HCT116 (cell line): ENCODE measurements at regions not wholly inside any gene's neighbourhood (a gene's known extent, or its start where the extent isn't known, plus 50 kb on each side); places are given as distances from the start of the nearest gene placed in this dataset.

Experiments used
- ATAC-seq: fragments of 200-7000 bp; cut with Tn5 transposase; 2 replicates; pipeline ENCODE4 v1.9.1; 2020; ENCODE audit warnings: mild to moderate bottlenecking, moderate library complexity
- BruUV-seq: library from RNA; stranded (reverse); fragments of 400-500 nt; replicated peaks from 2 replicates; lab custom pipeline; 2021; lab: Mats Ljungman, UMichigan
- CTCF ChIA-PET: fragments of 300-600 bp; sonication (Branson Sonifier 250); formaldehyde crosslinking; loops from one replicate; lab custom pipeline; 2021; ENCODE audit warnings: antibody characterized with exemption; lab: Charles Lee
- POLR2A ChIA-PET: fragments of 300-600, 350-600 bp; sonication (Branson Sonifier 250); formaldehyde crosslinking; loops from one replicate; lab custom pipeline; 2021; ENCODE audit warnings: antibody characterized with exemption; lab: Charles Lee
- RAD21 ChIA-PET, 2 experiments: fragments of 300-600 bp; sonication (Branson Sonifier 250); formaldehyde crosslinking; loops; one replicate each; lab custom pipeline; 2023; ENCODE audit warnings: low total read pairs in 2 of 2; ENCODE audit not compliant: uncharacterized antibody in 2 of 2, unreplicated experiment in 2 of 2, low non-redundant PET in 1 of 2; lab: Charles Lee
- DNase-seq: peaks from one replicate; pipeline ENCODE4 v3.0.0-alpha.2; 2010; ENCODE audit warnings: low read depth, low spot score
- H2AFZ ChIP-seq: fragments of 200-600 bp; shearing (Covaris generic), sonication (generic); 2 replicates; pipeline ENCODE4 v1.6.1; 2017; ENCODE audit warnings: low read depth, mixed run types, mixed read lengths, antibody characterized with exemption, low read length; ENCODE audit not compliant: poor library complexity, severe bottlenecking
- H3K27ac ChIP-seq: 2 replicates; pipeline ENCODE4 v1.5.1; 2012; ENCODE audit warnings: low read depth, low read length
- H3K27me3 ChIP-seq: fragments of 200-600 bp; sonication (generic); 2 replicates; pipeline ENCODE4 v1.6.1; 2016; ENCODE audit warnings: mixed run types, low read length, mixed read lengths; ENCODE audit not compliant: insufficient read depth
- H3K36me3 ChIP-seq, 2 experiments: fragments of 200-500 bp in 1 of 2; fragments of 200-600 bp in 1 of 2; sonication (Bioruptor generic) in 1 of 2; sonication (generic) in 1 of 2; 2 replicates each; pipeline versions ENCODE4 v1.5.1 to v1.6.1; 2014 to 2016; ENCODE audit warnings: low read length in 2 of 2, inconsistent platforms in 1 of 2, mixed read lengths in 1 of 2, mixed run types in 1 of 2; ENCODE audit not compliant: insufficient read depth in 2 of 2, control insufficient read depth in 1 of 2
- H3K4me1 ChIP-seq, 2 experiments: fragments of 200-600 bp in 1 of 2; sonication (generic) in 1 of 2; 2 replicates each; pipeline versions ENCODE4 v1.5.1 to v1.6.1; 2012 to 2017; ENCODE audit warnings: low read length in 2 of 2, inconsistent platforms in 1 of 2, mild to moderate bottlenecking in 1 of 2, mixed read lengths in 1 of 2, mixed run types in 1 of 2, moderate library complexity in 1 of 2; ENCODE audit not compliant: insufficient read depth in 2 of 2, control insufficient read depth in 1 of 2
- H3K4me2 ChIP-seq: fragments of 200-600 bp; sonication (generic); 2 replicates; pipeline ENCODE4 v1.6.1; 2017; ENCODE audit warnings: mixed run types, low read length, mixed read lengths
- H3K4me3 ChIP-seq, 2 experiments: fragments of 200-600 bp in 1 of 2; sonication (generic) in 1 of 2; replicated peaks in 1 of 2; 2 replicates each; pipeline ENCODE4 v1.5.1; 2011 to 2016; ENCODE audit warnings: low read length in 2 of 2, control low read depth in 1 of 2, low read depth in 1 of 2, mild to moderate bottlenecking in 1 of 2, mixed read lengths in 1 of 2, mixed run types in 1 of 2
- H3K79me2 ChIP-seq: fragments of 200-600 bp; sonication (generic); 2 replicates; pipeline ENCODE4 v1.6.1; 2017; ENCODE audit warnings: mild to moderate bottlenecking, mixed run types, low read length, moderate library complexity, mixed read lengths; ENCODE audit not compliant: insufficient read depth
- H3K9ac ChIP-seq: fragments of 200-600 bp; sonication (generic); 2 replicates; pipeline ENCODE4 v1.6.1; 2016; ENCODE audit warnings: low read length, mixed read lengths
- H3K9me2 ChIP-seq: fragments of 200-600 bp; sonication (generic), shearing (Covaris generic); 2 replicates; pipeline ENCODE4 v1.6.1; 2017; ENCODE audit warnings: mixed run types, mild to moderate bottlenecking, moderate library complexity; ENCODE audit not compliant: insufficient read depth
- H3K9me3 ChIP-seq, 2 experiments: fragments of 200-500 bp in 1 of 2; fragments of 200-600 bp in 1 of 2; sonication (Bioruptor generic) in 1 of 2; sonication (generic) in 1 of 2; 2 replicates each; pipeline ENCODE4 v1.6.1; 2014 to 2017; ENCODE audit warnings: low read length in 2 of 2, mixed read lengths in 2 of 2, inconsistent platforms in 1 of 2, low read depth in 1 of 2, mild to moderate bottlenecking in 1 of 2, mixed run types in 1 of 2, moderate library complexity in 1 of 2; ENCODE audit not compliant: control insufficient read depth in 1 of 2, insufficient read depth in 1 of 2
- H4K20me1 ChIP-seq: fragments of 200-600 bp; sonication (generic), shearing (Covaris generic); 2 replicates; pipeline ENCODE4 v1.6.1; 2017; ENCODE audit warnings: mixed run types, mild to moderate bottlenecking, moderate library complexity; ENCODE audit not compliant: insufficient read depth
- ATF3 ChIP-seq: IDR thresholded peaks from 2 replicates; pipeline ENCODE4 v1.6.1; 2012
- CEBPB ChIP-seq: IDR thresholded peaks from 2 replicates; pipeline ENCODE4 v1.6.1; 2012; ENCODE audit warnings: low read depth
- CTCF ChIP-seq, 3 experiments: fragments of 200-600 bp in 1 of 3; sonication (generic) in 1 of 3; IDR thresholded peaks in 2 of 3; conservative IDR thresholded peaks in 1 of 3; 2 replicates each; pipeline ENCODE4 v1.5.1; 2012 to 2017; ENCODE audit warnings: low read depth in 2 of 3, low read length in 2 of 3, antibody characterized with exemption in 1 of 3, borderline replicate concordance in 1 of 3, control low read depth in 1 of 3, mild to moderate bottlenecking in 1 of 3, mixed read lengths in 1 of 3, mixed run types in 1 of 3, moderate library complexity in 1 of 3; ENCODE audit not compliant: insufficient read depth in 1 of 3
- EGR1 ChIP-seq: IDR thresholded peaks from 2 replicates; pipeline ENCODE4 v1.6.1; 2012; ENCODE audit warnings: low read depth
- ELF1 ChIP-seq: IDR thresholded peaks from 2 replicates; pipeline ENCODE4 v1.6.1; 2012; ENCODE audit warnings: low read depth, borderline replicate concordance
- EZH2 ChIP-seq: fragments of 200-600 bp; sonication (generic); IDR thresholded peaks from 2 replicates; pipeline ENCODE4 v1.6.1; 2017; ENCODE audit warnings: antibody characterized with exemption, mixed run types
- EZH2phosphoT487 ChIP-seq: fragments of 200-600 bp; IDR thresholded peaks from 2 replicates; pipeline ENCODE4 v1.6.1; 2018; ENCODE audit warnings: antibody characterized with exemption, borderline replicate concordance
- POLR2AphosphoS5 ChIP-seq: IDR thresholded peaks from 2 replicates; pipeline ENCODE4 v1.6.1; 2011; ENCODE audit warnings: mild to moderate bottlenecking, low read depth, low read length, moderate library complexity
- RAD21 ChIP-seq: IDR thresholded peaks from 2 replicates; pipeline ENCODE4 v1.6.1; 2012; ENCODE audit warnings: low read depth, mild to moderate bottlenecking
- REST ChIP-seq: IDR thresholded peaks from 2 replicates; pipeline ENCODE4 v1.6.1; 2012; ENCODE audit warnings: low read depth
- SIN3A ChIP-seq: IDR thresholded peaks from 2 replicates; pipeline ENCODE4 v1.6.1; 2012; ENCODE audit warnings: low read depth
- TCF7L2 ChIP-seq: IDR thresholded peaks from 2 replicates; pipeline ENCODE4 v1.7.0; 2011; ENCODE audit warnings: borderline replicate concordance, inconsistent platforms; ENCODE audit not compliant: insufficient read depth, insufficient read length; ENCODE audit errors: extremely low read depth
- ZBTB33 ChIP-seq: IDR thresholded peaks from 2 replicates; pipeline ENCODE4 v1.6.1; 2011; ENCODE audit warnings: mild to moderate bottlenecking, low read length, moderate library complexity; ENCODE audit not compliant: insufficient replicate concordance; ENCODE audit errors: extremely low read depth
- ZFX ChIP-seq: fragments of 450-650 bp; IDR thresholded peaks from 2 replicates; pipeline ENCODE4 v1.6.1; 2017
- ZNF274 ChIP-seq: fragments of 200-500 bp; sonication (Bioruptor generic); IDR thresholded peaks from 2 replicates; pipeline ENCODE4 v1.6.1; 2014; ENCODE audit warnings: mild to moderate bottlenecking, low read depth, low read length, inconsistent platforms
- intact Hi-C: fragments of 100-400 bp; cut with micrococcal nuclease; formaldehyde crosslinking; loops from 2 replicates; pipeline ENCODE4 v1.10.0; 2022

- H4K20me1 ChIP-seq, result no peaks in the 10 kb centered on the region
- BruUV-seq, result no TSS peak
- TF ChIP-seq ELF1, result no peak
- TF ChIP-seq EZH2, result no peak
- no peak for TF ChIP-seq ZBTB33
- no peak for TF ChIP-seq CTCF (IDR thresholded peaks at IDR 0.05 in 2 of 3, conservative IDR thresholded peaks at IDR 0.05 in 1 of 3; ENCODE audit: borderline replicate concordance in 1 of 3, insufficient read depth in 1 of 3, low read depth in 2 of 3, low read length in 2 of 3)
- no peak for TF ChIP-seq ZNF274
- TF ChIP-seq ZFX, result no peak
- TF ChIP-seq SIN3A, result no peak
- no peak for TF ChIP-seq EZH2phosphoT487
- TF ChIP-seq REST, result no peak
- TF ChIP-seq ATF3, result no peak
- TF ChIP-seq RAD21, result no peak
- no peak for TF ChIP-seq TCF7L2
- no peak for TF ChIP-seq POLR2AphosphoS5
- no peak for TF ChIP-seq EGR1
- TF ChIP-seq CEBPB, result no peak
- TF ChIP-seq, all 23 proteins: peak for 0
- H3K9me3 ChIP-seq, result no peaks in the 10 kb centered on the region
- no peak overlapping the region for H2AFZ ChIP-seq
- H3K4me2 ChIP-seq, result no peak overlapping the region
- no peak overlapping the region for H3K27ac ChIP-seq
- H3K27me3 ChIP-seq, result no peaks in the 10 kb centered on the region; the same call in 1 of the 2 replicates
- H3K4me3 ChIP-seq, result no peak overlapping the region
- CTCF ChIA-PET, result no interaction called here
- no peaks in the 10 kb centered on the region for H3K79me2 ChIP-seq
- H3K9me2 ChIP-seq, result no peaks in the 10 kb centered on the region
- intact Hi-C loops, result no loop called here
- RAD21 ChIA-PET, result no interaction called here
- ATAC-seq (no peak), DNase-seq (no peak)
- POLR2A ChIA-PET, result no interaction called here
- no peak overlapping the region for H3K9ac ChIP-seq
- peaks cover 6 to 7% of the 10 kb centered on the region in 2 experiments; a peak in 3 of 4 replicates for H3K4me1 ChIP-seq
- no peaks in the 10 kb centered on the region for H3K36me3 ChIP-seq
Observed at GRCh38 chr20:50405915-50406609, 104.1 kb upstream of the PTPN1 start.
